Transverse colon (tissue), 4 donors: ENCODE measurements at regions not wholly inside any gene's neighbourhood (a gene's known extent, or its start where the extent isn't known, plus 50 kb on each side); places are given as distances from the start of the nearest gene placed in this dataset.

Experiments
- DNase-seq: peaks from one replicate; pipeline ENCODE4 v3.0.0-alpha.2; 2019
- H3K27ac ChIP-seq, 4 donors: fragments of 200-600 bp; sonication (generic); 2 replicates each; pipeline ENCODE4 v1.5.1; 2016 to 2018; ENCODE audit warnings: inconsistent platforms in 4 of 4
- H3K27me3 ChIP-seq: fragments of 200-600 bp; sonication (generic); 2 replicates; pipeline ENCODE4 v1.5.1; 2017; ENCODE audit warnings: inconsistent platforms
- H3K36me3 ChIP-seq, 4 donors: fragments of 200-600 bp; sonication (generic); 2 replicates each; pipeline ENCODE4 v1.5.1; 2017 to 2019; ENCODE audit warnings: inconsistent platforms in 4 of 4
- H3K4me1 ChIP-seq, 4 donors: fragments of 200-600 bp; sonication (generic); 2 replicates each; pipeline ENCODE4 v1.5.1; 2017 to 2020; ENCODE audit warnings: inconsistent platforms in 4 of 4
- H3K4me3 ChIP-seq, 4 donors: fragments of 200-600 bp; sonication (generic); 1 replicate in 1 of 4; 2 replicates in 3 of 4; pipeline versions ENCODE4 v1.5.1 to v1.6.1; 2017 to 2019; ENCODE audit warnings: inconsistent platforms in 4 of 4
- H3K9me3 ChIP-seq, 2 donors: fragments of 200-600 bp; sonication (generic); 2 replicates each; pipeline ENCODE4 v1.5.1; 2017 to 2019; ENCODE audit warnings: inconsistent platforms in 2 of 2
- CTCF ChIP-seq, 5 experiments: fragments of 200-600 bp in 3 of 5; fragments of 450-650 bp in 2 of 5; sonication (generic) in 3 of 5; IDR thresholded peaks; 1 replicate in 2 of 5; 2 replicates in 3 of 5; pipeline ENCODE4 v1.5.1; 2016 to 2017; ENCODE audit warnings: antibody characterized with exemption in 5 of 5, inconsistent platforms in 3 of 5, mild to moderate bottlenecking in 2 of 5, moderate library complexity in 1 of 5
- EP300 ChIP-seq: sonication (generic); formaldehyde crosslinking; IDR thresholded peaks from one replicate; pipeline ENCODE4 v1.6.1; 2017; ENCODE audit warnings: antibody characterized with exemption, low read depth
- POLR2A ChIP-seq: fragments of 450-650 bp; IDR thresholded peaks from one replicate; pipeline ENCODE4 v1.6.1; 2016; ENCODE audit warnings: antibody characterized with exemption, mild to moderate bottlenecking, moderate library complexity
- POLR2AphosphoS5 ChIP-seq, 3 donors: sonication (generic); formaldehyde crosslinking; IDR thresholded peaks; one replicate each; pipeline ENCODE4 v1.6.1; 2016; ENCODE audit warnings: antibody characterized with exemption in 3 of 3
- WGBS, 2 donors: methylation state at CpG; one replicate each; pipeline ENCODE4 v1.1.5; 2018; ENCODE audit warnings: low coverage in 1 of 2; 5-methylcytosine and 5-hydroxymethylcytosine counted together
- in situ Hi-C, 4 donors: fragments of 200-750 bp; cut with MboI; loops; one replicate each; pipeline versions ENCODE4 v1.15.0 to v1.15.1; 2017; ENCODE audit warnings: low sequenced_read_pairs in 3 of 4, low pct_ligation_motif_present in 1 of 4, low pct_unique_long_range_greater_than_20kb in 1 of 4
- intact Hi-C: fragments of 100-400 bp; cut with DNase I; formaldehyde crosslinking; loops from one replicate; pipeline ENCODE4 v1.15.1; 2023; ENCODE audit warnings: low total_unique reads

DNA sequence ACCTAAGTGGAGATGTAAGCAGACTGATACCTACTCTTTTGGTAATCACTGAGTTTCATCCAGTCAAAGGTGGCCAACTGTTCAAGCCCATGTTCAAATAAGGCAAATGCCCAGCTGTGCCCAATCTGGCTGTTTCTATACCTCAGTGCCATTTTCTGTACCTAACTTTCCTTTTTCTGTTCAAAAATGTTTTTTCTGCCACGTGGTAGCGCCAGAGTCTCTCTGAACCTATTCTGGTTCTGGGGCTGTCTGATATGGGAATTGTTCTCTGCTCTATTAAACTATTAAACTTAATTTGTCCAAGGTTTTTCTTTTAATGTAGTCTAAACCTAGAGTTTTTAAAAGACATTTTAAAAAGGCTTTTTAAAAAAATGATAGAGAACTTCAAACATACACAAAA is 391.2 kb downstream of the NOVA1 start:
- Histone ChIP-seq H3K9me3 (no peaks in the 10 kb centered on the region), H3K27me3 (peaks cover 21% of the 10 kb centered on the region), H3K4me3 (no peak overlapping the region), H3K27ac (no peak overlapping the region), H3K4me1 (no peaks in the 10 kb centered on the region), H3K36me3 (no peaks in the 10 kb centered on the region)
- DNase-seq: no peak
- 60 to 78% methylated on average over 2 of the region's 2 CpGs for whole genome bisulfite sequencing, 2 donors
- in situ Hi-C loops (no loop called here), intact Hi-C loops (no loop called here)
- TF ChIP-seq POLR2A (no peak), EP300 (no peak), POLR2AphosphoS5 (IDR thresholded peaks at IDR 0.05) (no peak), CTCF (IDR thresholded peaks at IDR 0.05) (no peak)

- in situ Hi-C loops: no loop called here
- intact Hi-C loops: no loop called here
- DNase-seq: peak; percentile 18
- Histone ChIP-seq H3K36me3 (no peaks in the 10 kb centered on the region), H3K27me3 (peaks cover 21% of the 10 kb centered on the region), H3K27ac (peak overlapping the region in 1 of 4 donors; percentile 11), H3K9me3 (no peaks in the 10 kb centered on the region), H3K4me3 (peak overlapping the region; percentile 24 to 49 (median 28)), H3K4me1 (no peaks in the 10 kb centered on the region)
- WGBS, 2 donors: 30 to 55% methylated on average over 7 to 48 of the region's 48 CpGs
- no peak for TF ChIP-seq POLR2A
Measured at GRCh38 chr14:26204728-26205479, 392.9 kb downstream of the NOVA1 start.

DNA sequence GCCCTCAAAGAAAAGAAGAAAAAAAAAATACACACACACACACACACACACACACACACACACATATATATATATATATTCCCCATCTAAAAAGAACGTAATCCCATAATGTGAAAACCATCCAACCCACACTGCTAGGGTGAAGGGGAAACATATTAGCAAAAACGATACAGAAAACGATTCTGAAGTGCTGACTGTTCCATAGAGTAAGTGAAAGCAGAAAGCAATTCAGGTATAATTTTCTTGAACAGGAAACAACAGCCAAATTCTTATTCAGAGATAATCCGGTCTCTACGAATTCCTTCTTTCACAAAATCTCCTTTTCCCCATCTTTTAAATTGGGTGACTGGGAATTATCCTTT is 393.5 kb downstream of the NOVA1 start:
- no peak overlapping the region for H3K27ac ChIP-seq
- in situ Hi-C loops: no loop called here
- H3K27me3 ChIP-seq: peaks cover 21% of the 10 kb centered on the region
- H3K36me3 ChIP-seq: no peaks in the 10 kb centered on the region
- no peaks in the 10 kb centered on the region for H3K9me3 ChIP-seq
- DNase-seq: no peak
- 45 to 49% methylated on average over 5 of the region's 5 CpGs for WGBS, 2 donors
- no peak for TF ChIP-seq POLR2A
- TF ChIP-seq EP300: no peak
- TF ChIP-seq CTCF (IDR thresholded peaks at IDR 0.05): no peak
- no peak for TF ChIP-seq POLR2AphosphoS5 (IDR thresholded peaks at IDR 0.05)
- peak overlapping the region in 3 of 4 donors; percentile 26 to 49 (median 30) for H3K4me3 ChIP-seq
- no peaks in the 10 kb centered on the region for H3K4me1 ChIP-seq
- intact Hi-C loops: no loop called here

GRCh38 chr14:26200687-26201086 is 397.1 kb downstream of the NOVA1 start:
- intact Hi-C loops: no loop called here
- DNase-seq: no peak
- WGBS, 2 donors: 79 to 90% methylated on average over 3 of the region's 3 CpGs
- H3K36me3 ChIP-seq: no peaks in the 10 kb centered on the region
- peaks cover 12% of the 10 kb centered on the region for H3K27me3 ChIP-seq
- TF ChIP-seq POLR2A: no peak
- no peak for TF ChIP-seq POLR2AphosphoS5 (IDR thresholded peaks at IDR 0.05)
- TF ChIP-seq EP300: no peak
- no peak for TF ChIP-seq CTCF (IDR thresholded peaks at IDR 0.05)
- no peak overlapping the region for H3K4me3 ChIP-seq
- no peak overlapping the region for H3K27ac ChIP-seq
- in situ Hi-C loops: no loop called here
- H3K9me3 ChIP-seq: no peaks in the 10 kb centered on the region
- no peaks in the 10 kb centered on the region for H3K4me1 ChIP-seq
